DOHH2 (cell line): ENCODE measurements at regions not wholly inside any gene's neighbourhood (a gene's known extent, or its start where the extent isn't known, plus 50 kb on each side); places are given as distances from the start of the nearest gene placed in this dataset.
A peak's percentile ranks its signal among the peaks of the same experiment; 100 is the strongest.

Source experiments
- H3F3A ChIP-seq: fragments of 200-600 bp; sonication (generic), shearing (Covaris generic); 2 replicates; pipeline ENCODE4 v1.6.0; 2016; ENCODE audit warnings: antibody characterized with exemption, mild to moderate bottlenecking; ENCODE audit not compliant: control insufficient read depth, insufficient read depth
- H3K27ac ChIP-seq: fragments of 200-600 bp; sonication (generic); 2 replicates; pipeline ENCODE4 v1.5.1; 2014; ENCODE audit warnings: low read depth, mild to moderate bottlenecking, low read length, moderate library complexity
- H3K27me3 ChIP-seq: fragments of 200-600 bp; sonication (generic); 2 replicates; pipeline ENCODE4 v1.6.1; 2014; ENCODE audit warnings: mild to moderate bottlenecking, low read length, mixed read lengths; ENCODE audit not compliant: control insufficient read depth
- H3K36me3 ChIP-seq: fragments of 200-600 bp; sonication (generic); 2 replicates; pipeline ENCODE4 v1.6.1; 2014; ENCODE audit warnings: mild to moderate bottlenecking, low read length, moderate library complexity, mixed read lengths; ENCODE audit not compliant: control insufficient read depth
- H3K4me1 ChIP-seq: fragments of 200-600 bp; sonication (generic); 2 replicates; pipeline ENCODE4 v1.6.1; 2014; ENCODE audit warnings: mild to moderate bottlenecking, low read length, mixed read lengths; ENCODE audit not compliant: control insufficient read depth
- H3K4me2 ChIP-seq: fragments of 200-600 bp; sonication (generic); 2 replicates; pipeline ENCODE4 v1.6.0; 2014; ENCODE audit warnings: mild to moderate bottlenecking, low read length, moderate library complexity
- H3K4me3 ChIP-seq: fragments of 200-600 bp; sonication (generic); 2 replicates; pipeline ENCODE4 v1.5.1; 2014; ENCODE audit warnings: mild to moderate bottlenecking, low read length, mixed read lengths
- H3K79me2 ChIP-seq: fragments of 200-600 bp; sonication (generic); 2 replicates; pipeline ENCODE4 v1.6.1; 2014; ENCODE audit warnings: mild to moderate bottlenecking, low read length, mixed read lengths; ENCODE audit not compliant: control insufficient read depth
- H3K9me2 ChIP-seq: fragments of 200-600 bp; sonication (generic); replicated peaks from 2 replicates; pipeline ENCODE4 v1.6.1; 2014; ENCODE audit warnings: mild to moderate bottlenecking, low read length, mixed read lengths; ENCODE audit not compliant: control insufficient read depth
- H3K9me3 ChIP-seq: fragments of 200-600 bp; sonication (generic); 2 replicates; pipeline ENCODE4 v1.6.1; 2014; ENCODE audit warnings: antibody characterized with exemption, low read length, mixed read lengths; ENCODE audit not compliant: control insufficient read depth, insufficient read depth
- H4K20me1 ChIP-seq: fragments of 200-600 bp; sonication (generic); 2 replicates; pipeline ENCODE4 v1.6.0; 2014; ENCODE audit warnings: low read depth, mild to moderate bottlenecking, antibody characterized with exemption, low read length, moderate library complexity; ENCODE audit not compliant: control insufficient read depth, insufficient read depth
- EZH2phosphoT487 ChIP-seq: fragments of 200-600 bp; sonication (generic); IDR thresholded peaks from 2 replicates; pipeline ENCODE4 v1.6.1; 2017; ENCODE audit warnings: borderline replicate concordance, mild to moderate bottlenecking, antibody characterized with exemption, low read length, moderate library complexity, mixed read lengths
- TF ChIP-seq, protein P1 (sequence below): fragments of 200-600 bp; sonication (generic); IDR thresholded peaks from one replicate; pipeline ENCODE4 v1.5.1; 2014; ENCODE audit warnings: antibody characterized with exemption, mild to moderate bottlenecking, low read depth, low read length; ENCODE audit not compliant: poor library complexity, severe bottlenecking

DNA sequence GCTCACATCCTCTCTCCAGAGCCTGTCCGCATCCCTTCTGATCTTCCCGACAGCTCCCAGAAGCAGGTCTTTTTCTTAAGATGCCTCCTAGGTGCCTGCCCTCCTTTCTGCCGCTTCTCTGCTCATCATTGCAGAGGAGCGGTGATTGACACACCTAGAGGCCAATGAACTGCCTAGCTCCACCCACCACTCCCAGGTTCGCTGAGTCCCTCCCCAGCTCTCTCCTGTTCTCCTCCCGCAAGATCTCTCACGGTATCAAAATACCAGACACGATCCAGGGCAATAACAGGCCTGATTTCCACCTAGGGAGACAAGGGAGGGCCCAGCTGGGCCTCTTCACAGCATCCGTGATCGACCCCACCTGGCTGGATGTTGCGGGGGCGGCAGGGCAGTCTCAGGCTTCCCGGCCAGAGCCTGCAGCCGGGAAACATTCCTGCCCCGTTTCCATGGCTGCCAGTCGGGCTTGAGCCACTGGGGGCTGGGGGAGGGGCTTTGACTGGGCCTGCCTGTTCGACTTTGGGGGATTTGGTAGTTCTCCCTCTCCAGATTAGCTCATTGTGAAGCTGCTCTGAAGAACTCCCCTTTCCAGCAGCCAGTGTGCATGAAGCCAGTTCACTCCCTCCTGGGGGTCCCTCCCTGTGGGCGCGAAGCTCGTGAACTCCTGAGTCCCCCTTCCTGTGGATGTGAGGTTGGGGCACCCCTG, 373.5 kb downstream of the RPS24 start:
- no peak overlapping the region for H3K4me3 ChIP-seq
- no peaks in the 10 kb centered on the region for H3K36me3 ChIP-seq
- no peaks in the 10 kb centered on the region for H3K9me3 ChIP-seq
- H3K9me2 ChIP-seq = no peaks in the 10 kb centered on the region
- no peaks in the 10 kb centered on the region for H4K20me1 ChIP-seq
- peaks cover 10% of the 10 kb centered on the region; the same call in 1 of the 2 replicates for H3K27me3 ChIP-seq
- no peaks in the 10 kb centered on the region for H3K79me2 ChIP-seq
- no peaks in the 10 kb centered on the region for H3K4me1 ChIP-seq
- H3K27ac ChIP-seq = no peak overlapping the region
- no peak for TF ChIP-seq EZH2phosphoT487
- TF ChIP-seq, protein P1, sequence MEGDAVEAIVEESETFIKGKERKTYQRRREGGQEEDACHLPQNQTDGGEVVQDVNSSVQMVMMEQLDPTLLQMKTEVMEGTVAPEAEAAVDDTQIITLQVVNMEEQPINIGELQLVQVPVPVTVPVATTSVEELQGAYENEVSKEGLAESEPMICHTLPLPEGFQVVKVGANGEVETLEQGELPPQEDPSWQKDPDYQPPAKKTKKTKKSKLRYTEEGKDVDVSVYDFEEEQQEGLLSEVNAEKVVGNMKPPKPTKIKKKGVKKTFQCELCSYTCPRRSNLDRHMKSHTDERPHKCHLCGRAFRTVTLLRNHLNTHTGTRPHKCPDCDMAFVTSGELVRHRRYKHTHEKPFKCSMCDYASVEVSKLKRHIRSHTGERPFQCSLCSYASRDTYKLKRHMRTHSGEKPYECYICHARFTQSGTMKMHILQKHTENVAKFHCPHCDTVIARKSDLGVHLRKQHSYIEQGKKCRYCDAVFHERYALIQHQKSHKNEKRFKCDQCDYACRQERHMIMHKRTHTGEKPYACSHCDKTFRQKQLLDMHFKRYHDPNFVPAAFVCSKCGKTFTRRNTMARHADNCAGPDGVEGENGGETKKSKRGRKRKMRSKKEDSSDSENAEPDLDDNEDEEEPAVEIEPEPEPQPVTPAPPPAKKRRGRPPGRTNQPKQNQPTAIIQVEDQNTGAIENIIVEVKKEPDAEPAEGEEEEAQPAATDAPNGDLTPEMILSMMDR = no peak
- H3K4me2 ChIP-seq = peak overlapping the region; percentile 28; the same call in 1 of the 2 replicates
- H3F3A ChIP-seq = no peaks in the 10 kb centered on the region

DNA sequence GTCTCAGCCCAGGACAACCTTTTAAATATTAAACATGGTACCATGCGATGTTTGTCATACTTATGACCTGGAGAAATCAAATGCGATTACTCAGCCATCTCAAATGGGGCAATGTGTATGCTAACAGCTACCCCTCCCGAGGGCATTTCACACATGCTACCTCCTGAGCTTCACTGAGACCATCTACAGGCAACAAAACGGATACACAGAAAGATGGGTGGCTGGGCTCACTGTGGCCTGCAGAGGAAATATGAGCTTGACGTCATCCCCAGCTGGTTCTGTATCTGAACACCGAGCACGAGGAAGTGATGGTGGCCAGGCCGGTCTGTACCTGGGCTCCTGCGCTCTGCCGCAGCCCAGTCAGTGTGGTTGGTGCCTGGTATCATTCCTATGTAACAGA, 374.3 kb downstream of the RPS24 start:
- TF ChIP-seq, protein P1 = no peak
- no peak for TF ChIP-seq EZH2phosphoT487
- Histone ChIP-seq H3K9me2 (no peaks in the 10 kb centered on the region), H4K20me1 (no peaks in the 10 kb centered on the region), H3K9me3 (no peaks in the 10 kb centered on the region), H3K27ac (no peak overlapping the region), H3K4me1 (no peaks in the 10 kb centered on the region), H3F3A (no peaks in the 10 kb centered on the region), H3K4me2 (no peak overlapping the region), H3K4me3 (no peak overlapping the region), H3K79me2 (no peaks in the 10 kb centered on the region), H3K27me3 (peaks cover 10% of the 10 kb centered on the region; the same call in 1 of the 2 replicates), H3K36me3 (no peaks in the 10 kb centered on the region)

DNA sequence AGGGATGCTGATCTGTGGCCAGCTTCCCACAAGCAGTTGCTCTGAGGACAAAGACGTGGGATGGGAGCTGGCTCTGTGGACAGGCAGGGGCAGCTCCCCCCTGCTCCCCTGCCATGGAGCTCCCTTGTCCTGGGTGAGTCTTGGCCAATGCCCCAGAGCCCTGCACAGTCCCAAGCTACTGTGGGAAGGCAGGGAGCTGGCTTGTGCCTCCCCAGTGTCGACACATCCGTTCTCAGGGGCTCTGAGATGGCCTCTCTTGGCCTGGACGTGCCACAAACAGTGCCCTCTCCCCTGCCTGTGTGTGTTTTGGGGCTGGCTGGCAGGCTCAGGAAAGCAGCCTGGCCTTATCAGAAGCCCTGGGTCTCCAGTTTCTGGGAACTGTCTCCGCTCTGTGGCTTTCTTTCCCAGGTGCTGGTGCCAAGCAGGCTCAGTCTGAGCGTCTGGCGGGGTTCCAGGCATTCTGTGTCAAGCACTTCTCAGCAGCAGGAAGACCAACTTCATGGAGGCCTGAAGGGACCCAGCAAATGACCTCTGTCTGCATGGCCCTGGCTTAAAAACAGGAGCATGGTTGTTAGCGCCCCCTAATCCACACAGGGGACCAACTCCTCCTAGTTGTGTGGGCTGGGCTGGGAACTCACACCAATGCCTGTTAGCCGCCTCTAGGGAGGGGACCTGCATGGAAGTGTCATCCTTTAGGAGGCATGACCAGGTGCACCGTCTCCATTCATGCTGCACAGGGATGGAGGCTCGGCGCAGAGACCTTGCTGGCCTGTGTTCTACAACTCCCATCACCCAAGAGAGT, 375.2 kb downstream of the RPS24 start:
- no peak overlapping the region for H3K4me3 ChIP-seq
- H3K27me3 ChIP-seq = peaks cover 10% of the 10 kb centered on the region; the same call in 1 of the 2 replicates
- H3K4me2 ChIP-seq = no peak overlapping the region

More for the DNA sequence above, 375.2 kb downstream of the RPS24 start:
- H3K27ac ChIP-seq = no peak overlapping the region
- H4K20me1 ChIP-seq = no peaks in the 10 kb centered on the region
- no peaks in the 10 kb centered on the region for H3F3A ChIP-seq
- no peaks in the 10 kb centered on the region for H3K9me2 ChIP-seq
- no peaks in the 10 kb centered on the region for H3K36me3 ChIP-seq
- no peaks in the 10 kb centered on the region for H3K79me2 ChIP-seq
- TF ChIP-seq, protein P1 = no peak
- TF ChIP-seq EZH2phosphoT487 = no peak
- H3K9me3 ChIP-seq = no peaks in the 10 kb centered on the region
- no peaks in the 10 kb centered on the region for H3K4me1 ChIP-seq
